Umbilical cord (tissue), 1 donor: ENCODE measurements at regions not wholly inside any gene's neighbourhood (a gene's known extent, or its start where the extent isn't known, plus 50 kb on each side); places are given as distances from the start of the nearest gene placed in this dataset.
"Not testable (repeated sequence)": the region's sequence is repeated elsewhere in the genome, so short reads cannot be mapped to it uniquely, and the experiment has no call there.

ENCODE experiments used
- DNase-seq: peaks from one replicate; pipeline ENCODE4 v3.0.0-alpha.2; 2015; ENCODE audit warnings: low spot score

DNA sequence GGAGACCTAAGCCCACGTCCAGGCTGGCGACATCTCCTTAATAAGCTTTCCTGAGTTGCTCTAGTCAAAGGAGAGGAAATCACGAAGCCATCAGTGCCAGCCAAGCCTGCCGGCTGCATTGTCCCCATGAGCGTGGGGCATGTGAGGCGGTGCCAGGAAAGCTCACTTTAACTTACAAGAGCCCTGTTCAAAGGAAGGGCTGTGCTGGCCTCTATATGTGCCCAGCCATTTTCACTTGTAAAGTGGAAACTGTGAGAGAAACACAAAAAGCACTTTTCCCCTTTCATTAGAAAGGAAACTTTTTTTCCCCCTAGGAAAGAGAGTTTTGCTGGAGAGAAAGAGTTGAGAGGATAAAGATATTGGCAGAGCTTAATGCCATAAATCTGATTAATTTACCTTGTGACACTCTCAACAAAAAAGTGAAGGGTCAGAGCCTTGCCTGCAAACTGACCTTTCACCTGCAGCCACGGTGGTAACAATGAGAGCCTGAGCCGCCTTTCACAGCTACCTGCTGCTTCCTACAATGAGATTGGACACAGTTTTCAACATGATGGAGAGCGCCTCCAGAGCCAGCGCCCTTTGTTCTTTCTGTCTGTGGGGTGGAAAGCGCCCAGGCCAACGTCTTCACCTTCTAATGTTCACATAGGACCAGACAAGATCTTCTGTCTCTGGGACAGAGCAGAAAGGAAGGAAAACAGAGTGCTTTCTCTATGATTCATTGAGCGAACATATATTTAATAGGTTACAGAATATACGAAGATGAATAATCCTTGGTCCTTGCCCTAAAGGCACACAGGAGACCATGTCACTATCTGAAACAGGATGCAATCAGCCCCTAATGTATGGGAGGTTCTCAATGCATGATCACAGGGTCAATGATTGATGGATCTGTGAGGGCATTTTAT lies 233.1 kb upstream of the HES1 start:
- DNase-seq, result no peak

GRCh38 chr3:193903512-193903817 lies 232.5 kb upstream of the HES1 start:
- no peak for DNase-seq

DNA sequence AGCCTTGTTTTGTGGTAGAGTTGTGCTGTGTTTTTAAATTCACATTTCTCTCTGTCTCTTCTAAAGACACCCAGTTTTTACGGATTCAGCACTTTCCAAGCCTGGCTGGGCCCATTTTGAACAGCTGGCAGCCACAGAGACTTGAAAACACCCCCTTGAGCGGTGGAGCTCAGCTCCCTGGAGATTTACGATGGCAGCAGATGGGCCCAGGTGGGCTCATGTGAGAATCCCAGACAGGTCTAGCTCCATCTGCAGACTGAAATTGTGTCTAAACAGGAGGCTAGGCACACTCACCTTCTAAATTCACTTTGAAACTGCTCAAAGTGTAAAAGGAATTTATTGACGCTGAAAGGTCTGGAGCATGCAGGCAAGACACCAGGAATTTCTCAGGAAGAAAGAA lies 232.0 kb upstream of the HES1 start:
- no peak for DNase-seq

DNA sequence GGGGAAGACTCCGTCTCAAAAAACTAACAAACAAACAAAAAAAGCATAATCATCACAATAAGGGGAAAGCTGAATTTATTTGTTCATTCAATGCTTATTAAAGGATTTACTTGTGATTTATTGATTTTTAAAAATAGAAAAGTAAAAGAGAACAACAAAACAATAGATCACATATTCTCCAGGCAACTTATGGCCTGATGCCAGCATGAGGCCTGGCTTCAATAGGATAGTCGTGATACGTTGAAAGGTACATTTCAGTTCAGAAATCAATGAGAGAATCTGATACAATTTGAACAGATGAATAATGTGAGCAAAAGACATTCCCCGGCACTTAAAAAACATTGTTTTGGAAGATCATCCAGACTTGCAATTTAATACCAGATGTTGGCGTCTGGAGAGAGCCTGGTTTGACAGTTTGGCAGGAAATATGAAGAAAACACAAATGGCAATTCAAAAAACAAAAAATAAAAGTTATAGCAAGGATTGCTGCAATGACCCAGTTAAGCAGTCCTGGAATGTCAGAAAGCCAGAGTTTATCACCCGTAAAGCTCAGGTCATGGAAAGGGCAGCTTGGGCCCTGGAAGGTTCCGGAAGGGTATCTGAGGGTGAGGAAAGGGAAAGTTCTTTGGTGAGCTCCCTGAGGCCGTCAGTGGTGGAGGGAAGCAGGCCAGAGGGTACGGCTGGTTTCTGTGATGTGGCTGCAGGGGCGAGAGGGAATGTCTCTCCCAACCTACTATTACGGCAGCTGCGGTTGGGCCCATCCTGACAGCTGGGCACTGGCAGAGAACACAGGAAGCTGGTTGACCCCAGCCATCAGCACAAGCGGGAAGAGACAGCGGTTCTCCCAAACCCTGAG lies 230.2 kb upstream of the HES1 start:
- peak; percentile 77 for DNase-seq

GRCh38 chr3:193906849-193907410 lies 229.0 kb upstream of the HES1 start:
- DNase-seq, result no peak

- DNase-seq, result no peak
Observed at GRCh38 chr3:193908181-193908744, 227.7 kb upstream of the HES1 start.

GRCh38 chr3:193909387-193909786 lies 226.6 kb upstream of the HES1 start:
- DNase-seq, result no peak

- no peak for DNase-seq
Observed at GRCh38 chr3:193910310-193910709, 225.6 kb upstream of the HES1 start.

DNA sequence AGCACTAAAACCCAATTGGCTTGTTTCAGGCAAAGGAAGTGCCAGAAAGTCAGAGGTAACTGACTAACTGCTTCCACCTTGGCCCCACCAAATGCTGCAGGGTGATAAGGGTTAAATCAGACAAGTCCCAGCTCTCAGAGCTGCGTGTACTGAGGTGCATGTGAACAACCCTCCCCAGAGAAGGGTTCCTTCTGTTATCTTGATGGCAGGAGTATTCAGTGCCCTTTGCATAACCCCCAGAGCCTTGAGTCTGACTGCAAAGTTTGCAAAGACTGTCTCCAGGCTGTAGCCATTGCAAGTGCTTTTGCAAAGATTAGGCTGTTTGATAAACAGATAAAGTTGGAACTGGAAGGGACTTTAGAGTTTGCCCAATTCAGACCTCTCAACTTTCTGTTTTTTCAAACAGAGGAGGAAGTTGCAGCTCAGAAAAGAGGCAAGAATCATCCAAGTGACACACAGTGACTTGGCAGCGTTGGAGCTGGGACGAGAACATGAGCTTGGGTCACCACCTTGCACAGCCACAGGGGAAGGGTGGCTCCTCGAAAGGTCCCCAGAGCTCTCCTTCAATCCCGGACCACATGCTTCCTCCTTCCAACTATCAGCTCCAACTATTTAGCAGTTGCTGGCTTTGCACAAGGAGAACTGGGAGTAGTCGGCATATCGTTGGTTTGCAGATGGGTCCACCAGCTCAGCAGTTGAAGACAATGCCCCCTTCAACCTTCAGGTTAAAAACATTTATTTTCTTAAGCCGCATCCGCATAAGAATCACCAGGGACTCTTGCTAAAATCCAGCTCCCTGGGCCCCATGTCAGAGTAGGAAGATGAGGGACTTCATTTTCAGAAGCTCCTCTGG lies 224.8 kb upstream of the HES1 start:
- DNase-seq, result peak; percentile 57

DNA sequence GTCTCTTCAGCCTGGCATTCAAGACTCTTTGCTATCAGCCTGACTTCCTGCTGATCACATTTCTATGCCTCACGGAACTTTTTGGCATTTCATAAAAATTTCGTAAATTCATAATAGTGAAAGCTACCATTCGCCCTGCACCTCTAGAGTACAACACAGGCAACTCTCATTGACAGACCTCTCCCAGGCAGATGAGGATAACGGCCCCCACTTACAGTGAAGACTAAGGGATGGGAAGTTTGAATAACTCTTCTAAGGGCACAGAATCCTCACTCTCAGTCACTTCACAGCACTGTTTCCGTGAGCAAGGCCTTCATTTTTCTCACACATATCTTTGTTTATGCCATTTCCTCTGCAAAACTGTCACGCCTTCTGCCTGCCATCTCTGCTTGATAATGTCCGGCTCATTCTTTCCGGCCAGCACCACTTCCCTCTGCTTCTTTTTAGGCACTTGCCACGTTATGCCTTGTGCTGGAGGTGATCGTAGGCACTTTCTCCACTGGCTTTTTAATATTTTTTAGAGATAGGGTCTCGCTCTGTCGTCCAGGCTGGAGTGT lies 224.1 kb upstream of the HES1 start:
- DNase-seq, result no peak

GRCh38 chr3:193912621-193913178 lies 223.2 kb upstream of the HES1 start:
- DNase-seq, result no peak

DNA sequence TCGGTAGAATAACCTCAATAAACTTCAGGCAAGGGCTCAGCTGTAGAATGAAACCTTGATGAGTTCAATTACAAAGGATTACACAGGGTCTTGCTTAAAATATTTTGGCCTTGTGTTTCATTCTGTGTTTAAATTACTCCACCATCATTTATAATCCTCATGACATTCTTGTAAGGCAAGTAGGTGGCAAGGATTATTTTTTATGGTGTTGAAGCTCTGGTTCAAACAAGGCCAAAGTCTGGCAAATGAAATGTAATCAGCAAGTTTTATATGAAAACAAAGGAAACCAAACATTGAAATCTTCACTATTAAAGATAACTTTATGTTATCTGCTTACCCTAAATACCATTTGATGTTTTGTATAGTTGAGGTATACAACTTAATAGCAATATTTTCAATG lies 221.3 kb upstream of the HES1 start:
- no peak for DNase-seq

- DNase-seq, result no peak
Observed at GRCh38 chr3:193915099-193915498, 220.8 kb upstream of the HES1 start.

- DNase-seq, result no peak
Observed at GRCh38 chr3:193915613-193916012, 220.3 kb upstream of the HES1 start.

GRCh38 chr3:193917158-193917557 lies 218.8 kb upstream of the HES1 start:
- DNase-seq, result no peak

GRCh38 chr3:193921465-193921864 lies 214.5 kb upstream of the HES1 start:
- no peak for DNase-seq

DNA sequence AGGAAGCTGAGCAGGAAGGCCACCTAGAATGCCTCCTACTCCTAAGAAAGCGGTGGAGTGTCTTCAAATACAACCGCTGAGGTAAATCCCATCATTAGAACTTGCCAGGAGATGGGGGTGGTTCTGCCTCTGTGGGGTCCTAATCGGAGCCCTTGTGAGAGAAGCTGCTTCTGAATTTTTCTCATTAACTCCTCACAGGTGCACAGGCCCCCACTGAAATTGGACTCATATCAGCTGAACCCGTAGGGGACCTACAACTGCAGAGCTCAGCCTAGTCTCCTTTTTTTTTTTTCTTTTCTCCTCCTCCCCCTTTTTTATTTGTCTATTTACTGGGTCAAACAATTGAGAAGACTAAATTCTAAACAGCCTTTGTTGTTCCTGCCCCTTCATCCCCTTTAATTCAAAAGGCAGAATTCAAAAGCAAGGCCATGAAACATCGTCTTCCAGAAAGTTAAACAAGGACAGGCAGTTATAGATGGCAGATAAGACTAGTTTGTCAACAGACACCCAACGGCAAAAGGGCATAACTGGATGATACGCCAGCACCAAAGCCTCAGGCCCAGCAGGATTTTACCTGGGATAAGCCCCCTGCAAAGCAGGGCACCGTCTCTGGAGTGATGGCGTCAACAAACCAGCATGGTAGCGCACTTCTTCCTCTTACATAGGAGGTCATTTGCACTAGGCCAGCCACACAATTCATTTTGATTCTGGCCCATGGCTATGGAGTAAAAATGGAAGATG lies 213.7 kb upstream of the HES1 start:
- DNase-seq, result no peak

- DNase-seq, result not testable (repeated sequence)
Observed at GRCh38 chr3:193923958-193924357, 212.0 kb upstream of the HES1 start.

DNA sequence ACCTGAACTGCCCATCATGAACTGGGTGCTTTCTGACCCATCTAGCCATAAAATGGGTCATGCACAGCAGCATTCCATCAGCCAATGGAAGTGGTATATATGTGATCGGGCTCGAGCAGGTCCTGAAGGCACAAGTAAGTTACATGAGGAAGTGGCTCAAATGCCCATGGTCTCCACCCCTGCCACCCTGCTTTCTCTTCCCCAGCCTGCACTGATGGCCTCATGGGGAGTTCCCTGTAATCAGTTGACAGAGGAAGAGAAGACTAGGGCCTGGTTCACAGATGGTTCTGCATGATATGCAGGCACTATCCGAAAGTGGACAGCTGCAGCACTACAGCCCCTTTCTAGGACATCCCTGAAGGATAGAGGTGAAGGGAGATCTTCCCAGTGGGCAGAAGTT lies 209.9 kb upstream of the HES1 start:
- not testable (repeated sequence) for DNase-seq
